HuH-7 (cell line): ENCODE measurements at regions not wholly inside any gene's neighbourhood (a gene's known extent, or its start where the extent isn't known, plus 50 kb on each side); places are given as distances from the start of the nearest gene placed in this dataset.
A peak's percentile ranks its signal among the peaks of the same experiment; 100 is the strongest.
"Not testable (repeated sequence)": the region's sequence is repeated elsewhere in the genome, so short reads cannot be mapped to it uniquely, and the experiment has no call there.

Experiments used
- DNase-seq: peaks from one replicate; pipeline ENCODE4 v3.0.0; 2011; ENCODE audit warnings: low spot score

DNA sequence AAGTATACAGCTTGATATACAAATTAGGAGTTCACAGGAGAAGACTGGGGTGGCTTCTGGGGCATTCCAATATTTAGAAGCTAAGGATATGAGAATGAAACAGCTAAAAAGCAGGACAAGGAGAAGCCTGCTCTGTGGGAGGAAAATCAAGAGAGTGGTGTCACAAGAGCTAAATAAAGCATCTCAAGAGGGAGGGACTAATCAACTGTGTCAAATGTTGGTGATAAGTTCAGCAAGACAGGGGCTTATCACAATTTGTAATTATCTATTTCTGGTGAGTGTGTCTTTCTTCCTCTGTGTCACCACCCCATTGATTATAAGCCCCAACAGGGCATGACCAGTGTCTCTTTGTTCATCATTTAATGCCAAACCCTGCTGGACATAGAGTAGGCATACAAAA, 295.8 kb upstream of the DUSP10 start:
- no peak for DNase-seq

DNA sequence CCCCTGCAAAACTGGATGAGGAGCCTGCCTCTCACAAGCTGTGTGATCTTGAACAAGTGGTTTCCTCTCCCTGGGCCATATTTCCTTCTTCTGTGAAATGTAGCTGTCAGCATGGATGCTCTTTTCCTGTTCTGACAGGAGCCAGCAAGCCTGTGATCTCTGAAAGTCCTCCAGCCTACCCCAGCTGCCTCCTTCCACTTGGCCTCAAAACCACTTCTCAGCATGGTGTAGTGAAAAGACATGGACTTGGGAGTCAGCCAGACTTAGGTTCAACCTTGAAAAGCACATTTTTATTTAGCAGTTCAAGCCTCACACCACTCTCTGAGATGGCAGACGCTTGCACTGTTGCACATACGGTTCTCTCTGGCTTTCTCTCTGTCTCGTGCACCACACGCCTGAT, 292.9 kb upstream of the DUSP10 start:
- DNase-seq: no peak

DNA sequence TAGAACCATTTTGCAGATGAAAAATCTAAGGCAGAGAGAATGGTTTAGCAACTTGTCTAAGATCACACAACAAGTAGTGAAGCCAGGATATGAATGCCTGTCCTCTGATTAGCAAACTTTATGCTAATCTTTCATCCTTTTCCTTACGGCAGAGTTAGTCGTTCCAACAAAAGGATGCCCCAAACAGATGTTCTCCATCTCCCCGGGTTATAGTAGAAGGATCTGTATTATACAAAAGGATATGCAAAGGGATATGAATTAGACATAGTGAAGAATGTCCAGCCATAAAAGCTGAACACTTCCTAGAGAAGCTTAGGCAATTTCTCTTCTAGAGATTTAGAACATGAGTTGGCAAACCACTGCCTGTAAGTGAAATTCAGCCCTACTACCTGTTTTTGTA, 291.6 kb upstream of the DUSP10 start:
- DNase-seq: no peak

DNA sequence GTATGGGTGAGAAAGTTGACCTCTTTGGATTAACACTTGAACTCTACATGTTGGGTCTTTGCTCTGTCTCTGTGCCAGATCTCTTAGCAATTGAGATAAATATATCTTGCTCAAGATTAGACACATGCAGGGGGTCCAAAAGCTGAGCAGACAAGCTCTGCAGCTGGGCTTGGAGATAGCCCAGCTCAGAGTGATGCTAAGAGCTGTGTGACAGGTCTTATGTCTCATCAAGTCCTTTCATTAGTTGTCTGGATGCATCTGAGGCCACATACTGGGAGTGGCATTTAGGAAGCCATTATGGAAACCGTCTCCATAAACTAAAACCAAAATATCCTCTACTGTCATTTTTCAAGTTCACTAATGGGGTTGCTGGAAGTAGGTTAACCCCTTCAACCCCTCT, 289.4 kb upstream of the DUSP10 start:
- no peak for DNase-seq

DNA sequence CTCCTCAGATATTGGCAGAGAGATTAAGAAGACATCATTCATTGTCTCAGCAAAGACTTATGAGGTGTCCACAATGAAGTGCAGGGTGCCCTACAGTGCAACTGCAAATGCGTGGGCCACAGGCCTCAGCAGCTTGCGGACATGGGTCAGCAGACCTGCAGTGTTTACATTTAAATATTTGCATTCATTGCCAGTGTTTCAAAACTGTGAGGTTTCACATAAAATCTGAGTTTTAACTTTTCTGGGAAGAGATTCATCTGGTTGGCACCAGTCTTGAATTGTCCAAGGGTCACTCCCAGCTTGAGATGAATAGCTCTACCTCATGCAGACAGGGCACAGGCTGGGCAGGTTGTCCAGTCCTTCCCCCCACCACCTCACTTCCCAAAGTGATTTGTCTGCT, 286.8 kb upstream of the DUSP10 start:
- DNase-seq: no peak

DNA sequence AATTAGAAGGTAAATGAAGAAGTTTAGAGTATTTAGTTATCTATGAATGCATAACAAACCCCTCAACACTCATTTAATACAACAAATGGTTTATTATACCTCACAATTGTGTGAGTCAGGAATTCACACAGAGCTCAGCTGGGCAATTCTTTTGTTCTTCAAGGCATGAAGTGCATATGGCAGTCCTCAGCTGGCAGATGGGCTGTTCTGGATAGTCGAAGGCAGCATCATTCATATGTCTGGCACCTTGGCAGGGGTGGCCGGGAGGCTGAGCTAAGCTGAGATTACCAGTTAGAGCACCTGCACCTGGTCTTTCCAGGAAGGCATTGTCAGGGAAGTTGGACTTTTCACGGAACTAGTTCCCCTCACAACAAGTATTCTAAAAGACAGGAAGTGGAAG, 286.2 kb upstream of the DUSP10 start:
- DNase-seq: no peak

DNA sequence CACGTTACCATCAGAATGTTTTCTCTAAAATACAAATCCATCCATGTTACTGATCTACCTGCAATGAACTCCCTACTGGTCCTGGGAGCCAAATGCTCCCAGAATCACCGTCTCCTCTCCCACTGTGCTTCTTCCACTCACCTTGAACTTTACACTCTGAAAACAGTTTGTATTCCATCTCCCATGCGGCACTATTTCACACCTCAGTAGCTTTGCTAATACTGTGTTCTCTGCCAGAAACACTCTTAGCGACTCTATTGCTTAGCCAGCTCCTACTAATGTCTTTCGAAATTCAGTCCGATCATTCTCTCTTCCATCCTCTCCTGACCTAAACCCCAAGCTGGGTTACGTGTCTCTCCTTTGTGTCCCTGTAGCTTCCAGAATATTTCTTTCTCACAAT, 284.4 kb upstream of the DUSP10 start:
- DNase-seq: no peak

DNA sequence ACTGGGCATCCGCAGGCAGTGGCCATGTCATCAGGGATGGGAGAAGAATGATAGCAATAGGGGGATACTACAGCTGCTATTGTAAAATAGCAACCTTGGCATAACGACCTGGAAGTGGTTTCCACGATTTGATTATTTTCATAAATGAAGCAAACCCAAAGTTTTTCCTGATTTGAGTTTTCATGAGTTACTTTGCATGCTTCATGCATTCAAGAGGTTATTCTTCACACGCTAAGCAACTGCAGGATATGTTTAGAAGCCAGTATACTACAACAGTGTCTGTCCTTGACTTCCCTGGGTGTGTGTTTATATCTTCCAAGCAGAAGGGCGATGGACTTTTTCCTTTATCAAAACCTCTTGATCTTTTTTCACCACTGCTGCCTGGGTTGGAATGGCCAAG, 281.1 kb upstream of the DUSP10 start:
- no peak for DNase-seq

DNA sequence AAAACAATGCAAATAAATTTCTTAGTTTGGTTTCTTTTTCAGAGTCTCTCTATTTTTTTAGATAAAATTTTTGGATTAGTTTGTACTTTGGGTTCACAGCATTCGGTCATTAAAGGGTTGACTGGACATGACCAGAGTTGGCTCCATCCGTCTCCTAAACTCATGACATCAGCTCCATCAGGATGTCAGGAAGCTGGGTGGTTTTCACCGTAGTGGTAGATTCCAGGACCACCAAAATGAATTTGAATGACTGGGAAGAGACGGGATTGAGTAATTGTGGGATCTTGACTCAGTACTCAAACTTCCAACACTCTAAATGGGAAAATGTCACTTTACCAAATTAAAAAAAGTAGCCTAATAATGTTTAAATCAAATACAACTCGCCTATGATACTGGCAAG, 279.2 kb upstream of the DUSP10 start:
- DNase-seq: no peak

DNA sequence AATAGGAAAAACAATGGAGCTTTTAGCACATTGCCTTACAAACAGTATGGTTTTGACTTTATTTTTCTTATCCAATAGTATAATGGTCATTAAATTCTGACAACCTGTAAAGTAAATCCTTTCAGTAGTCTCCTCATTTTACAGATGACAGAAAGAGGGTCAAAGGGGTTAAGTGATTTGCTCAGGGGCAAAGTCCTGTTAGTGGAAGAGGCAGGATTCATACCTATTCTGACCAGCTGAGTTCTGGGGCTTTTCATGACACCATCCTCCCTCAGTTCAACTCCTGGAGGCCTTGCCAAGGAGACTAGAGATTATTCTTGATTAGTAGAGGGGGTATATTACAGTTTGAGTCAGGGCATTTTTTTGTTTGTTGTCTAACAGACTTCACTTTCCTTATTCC, 278.7 kb upstream of the DUSP10 start:
- DNase-seq: no peak

DNA sequence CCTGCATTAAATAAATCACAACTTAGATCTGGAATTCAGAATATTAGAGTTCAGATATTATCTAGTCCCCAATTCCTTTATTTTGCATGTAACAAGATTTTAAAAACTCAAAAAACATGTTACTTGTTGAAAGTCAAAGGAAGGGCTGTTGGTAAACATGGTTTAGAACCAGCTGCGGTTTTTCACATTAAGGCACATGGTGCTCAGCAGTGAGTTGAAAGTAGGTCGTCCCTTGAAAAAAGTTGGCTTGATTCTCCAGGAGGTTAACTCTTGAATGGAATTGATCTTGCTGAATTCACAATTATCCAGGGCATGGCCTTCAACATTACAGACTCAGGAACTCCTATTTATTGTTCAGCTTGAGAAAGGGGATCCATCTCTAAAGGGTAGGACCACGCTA, 277.1 kb upstream of the DUSP10 start:
- no peak for DNase-seq

DNA sequence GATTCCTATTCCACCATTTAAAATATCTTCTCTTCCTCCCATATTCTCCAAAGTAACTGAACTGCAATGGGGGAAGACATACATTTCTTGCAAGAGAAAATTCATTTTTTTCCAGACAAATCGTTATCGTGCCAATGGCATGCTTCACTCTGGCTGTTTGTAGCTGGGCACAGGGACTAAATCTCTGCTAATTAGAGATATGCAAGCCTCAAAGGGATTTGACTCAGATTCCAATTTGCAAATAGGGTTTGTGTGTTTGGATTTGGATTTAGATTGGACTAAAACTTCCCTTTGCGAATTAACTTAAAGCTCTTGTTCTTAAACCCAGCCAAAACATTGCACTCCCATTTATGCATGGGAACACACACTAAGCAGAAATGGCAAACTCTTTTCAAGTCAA, 276.2 kb upstream of the DUSP10 start:
- no peak for DNase-seq

DNA sequence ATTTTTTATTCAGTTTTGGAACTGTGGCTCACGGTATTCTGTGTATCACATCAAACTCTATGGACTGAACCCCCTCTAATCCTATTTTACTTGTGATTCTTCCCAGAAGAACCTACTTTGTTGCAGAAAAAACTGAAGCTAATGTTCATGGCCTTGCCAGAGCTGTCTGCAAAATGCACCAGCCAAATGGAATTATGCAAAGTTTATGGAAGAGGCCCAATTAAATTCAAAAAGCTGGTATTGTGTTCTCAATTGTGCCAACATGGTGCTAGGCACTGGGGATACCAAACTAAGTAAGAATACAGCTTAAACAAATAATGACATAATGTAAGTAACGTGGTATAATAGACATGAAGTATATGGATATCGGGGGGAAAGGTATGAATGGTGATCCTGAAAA, 273.8 kb upstream of the DUSP10 start:
- DNase-seq: no peak

DNA sequence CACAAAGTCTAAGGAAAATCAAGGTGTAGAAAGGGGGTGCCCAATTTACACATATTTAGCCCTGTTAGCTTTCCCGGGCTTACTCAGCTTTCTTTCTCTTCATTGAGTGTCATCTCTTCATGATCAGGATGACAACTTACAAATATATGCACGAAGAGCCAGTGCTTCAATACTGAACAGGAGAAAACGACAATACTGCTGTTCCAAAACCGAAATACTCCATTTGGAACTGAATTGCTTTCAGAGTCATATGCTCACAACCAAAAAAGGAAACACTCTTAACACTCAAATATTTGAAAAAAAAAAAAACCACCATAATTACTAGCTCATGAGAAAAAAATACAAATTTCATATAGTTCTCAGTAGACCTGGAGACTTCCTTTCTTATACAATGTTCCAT, 272.1 kb upstream of the DUSP10 start:
- DNase-seq: no peak

DNA sequence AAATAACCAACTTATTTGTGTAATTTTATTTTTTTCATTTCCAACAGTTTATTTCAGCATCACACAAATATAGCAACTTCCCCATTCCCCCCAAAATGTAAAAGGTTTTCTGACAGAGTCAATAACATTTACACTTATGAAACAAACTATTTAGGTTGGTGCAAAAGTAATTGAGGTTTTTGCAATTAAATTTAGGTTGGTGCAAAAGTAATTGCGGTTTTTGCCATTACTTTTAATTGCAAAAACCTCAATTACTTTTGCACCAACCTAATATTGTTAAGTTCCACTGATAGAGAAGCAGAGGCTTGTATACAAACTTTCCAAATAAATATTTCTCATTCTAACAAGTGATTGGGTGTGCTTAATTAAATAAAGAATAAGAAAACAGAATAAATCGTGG, 270.9 kb upstream of the DUSP10 start:
- DNase-seq: no peak

DNA sequence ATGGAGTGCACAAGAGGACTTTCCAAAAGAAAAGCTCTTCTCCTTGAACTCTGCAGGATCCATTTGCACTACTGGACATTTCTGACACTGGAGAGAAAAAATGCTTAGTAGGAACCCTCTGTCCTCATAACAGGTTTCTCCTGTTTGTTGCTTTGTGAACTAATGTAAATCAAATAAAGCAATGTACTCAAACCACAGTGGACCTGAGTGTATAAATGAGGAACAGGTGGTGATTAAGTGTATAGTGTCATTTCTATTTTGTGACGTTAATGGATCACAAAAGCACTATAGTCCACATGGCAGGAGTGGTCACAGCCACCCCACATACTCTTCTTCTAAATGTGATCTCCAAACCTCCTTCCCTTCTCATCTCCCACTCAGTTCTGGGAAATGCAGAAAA, 268.4 kb upstream of the DUSP10 start:
- DNase-seq: no peak

DNA sequence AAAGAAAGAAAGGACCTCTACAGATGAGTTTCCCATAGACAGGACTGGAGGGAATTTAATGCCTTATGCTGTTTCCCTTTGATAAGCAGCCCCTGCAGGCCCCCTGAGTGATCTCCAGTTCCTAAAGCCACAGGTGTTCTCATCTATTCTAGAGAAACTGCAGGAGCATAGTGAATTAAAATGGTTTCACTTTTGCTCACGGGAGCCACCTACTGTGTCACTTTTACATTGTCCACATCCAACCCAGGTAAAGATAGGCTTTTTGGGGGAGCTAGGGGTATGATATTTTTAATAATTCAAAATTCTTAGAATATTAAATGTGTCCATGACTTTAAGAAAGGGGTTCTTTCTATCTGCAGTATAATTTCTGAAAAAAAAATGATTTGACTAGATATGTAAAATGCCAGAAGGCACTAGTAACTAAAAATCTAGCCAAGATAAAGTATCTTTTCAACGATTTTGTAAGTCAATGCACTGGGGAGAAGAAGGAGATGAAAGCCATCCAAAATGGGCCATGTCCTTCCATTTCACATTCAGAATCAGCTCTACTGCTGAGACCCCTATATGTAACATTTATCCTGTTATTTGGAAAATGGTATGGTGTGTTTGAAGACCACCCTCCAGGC, 267.3 kb upstream of the DUSP10 start:
- peak; percentile 12 for DNase-seq

DNA sequence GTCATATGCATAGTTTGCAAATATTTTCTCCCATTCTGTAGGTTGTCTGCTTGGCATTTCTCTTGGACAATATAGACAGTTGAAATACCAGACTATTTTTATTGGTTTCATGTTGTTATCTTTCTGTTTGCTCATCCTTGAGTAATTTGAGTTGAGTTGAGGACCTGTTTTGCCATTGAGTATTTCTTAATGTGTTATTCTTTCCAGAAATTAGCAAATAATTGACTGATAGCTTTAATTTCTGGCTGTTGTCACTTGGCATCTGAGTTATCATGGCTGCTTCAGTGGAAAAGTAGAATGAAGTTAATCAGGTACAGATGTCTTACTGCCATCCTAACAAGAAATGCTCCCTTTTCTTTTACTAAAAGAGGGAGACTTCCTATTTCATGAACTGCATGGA, 264.8 kb upstream of the DUSP10 start:
- DNase-seq: no peak

DNA sequence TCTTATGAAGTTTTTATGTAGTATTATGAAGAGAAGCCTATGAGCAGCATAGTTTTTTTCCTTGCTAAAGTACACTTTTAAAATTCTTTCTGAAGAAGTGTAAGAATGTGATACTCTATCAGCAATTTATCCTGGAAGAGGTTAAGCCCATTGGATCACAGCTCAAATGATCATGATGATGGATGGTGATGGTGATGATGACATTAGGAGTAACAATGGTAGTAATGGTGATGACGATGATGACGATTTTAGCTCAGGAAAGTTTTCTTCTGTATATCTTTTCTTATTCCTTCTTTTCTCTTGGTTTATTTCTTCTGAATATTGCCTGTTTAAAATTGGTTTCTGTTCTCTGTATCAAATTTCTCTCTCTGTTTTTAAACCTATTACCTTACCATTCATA, 262.9 kb upstream of the DUSP10 start:
- DNase-seq: no peak

DNA sequence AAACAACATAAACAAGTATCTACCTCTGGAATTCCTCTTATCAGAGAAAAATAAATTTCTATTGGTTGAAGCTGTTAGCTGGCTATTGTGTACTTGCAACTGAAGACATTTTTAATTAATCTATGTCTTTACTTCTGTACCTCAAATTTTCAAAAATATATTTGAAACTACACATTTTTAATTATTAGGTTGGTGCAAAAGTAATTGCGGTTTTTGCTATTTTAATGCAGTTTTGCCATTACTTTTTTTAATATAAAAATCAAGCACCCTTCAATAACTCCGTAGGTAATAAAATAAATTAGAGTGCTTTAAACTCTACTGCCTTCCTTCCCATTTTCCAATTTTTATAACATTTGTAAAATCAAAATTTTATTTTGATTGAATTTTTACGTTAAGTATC, 262.1 kb upstream of the DUSP10 start:
- no peak for DNase-seq

DNA sequence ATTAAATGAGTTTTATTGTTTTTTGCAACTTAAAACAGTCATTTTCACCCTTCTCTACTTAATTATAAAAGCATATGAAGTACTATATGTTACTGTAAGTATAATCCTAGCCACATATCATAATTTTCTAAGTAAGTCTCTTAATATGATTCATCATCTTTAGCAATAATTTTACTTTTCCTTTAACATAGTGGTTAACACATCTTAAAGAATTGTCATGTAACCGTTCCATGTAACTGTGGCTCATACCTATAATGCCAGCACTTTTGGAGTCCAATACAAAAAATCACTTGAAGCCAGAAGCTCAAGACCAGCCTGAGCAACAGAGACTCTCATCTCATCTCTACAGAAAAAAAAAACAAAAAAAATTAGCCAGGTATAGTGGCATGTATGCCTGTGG, 260.6 kb upstream of the DUSP10 start:
- no peak for DNase-seq

DNA sequence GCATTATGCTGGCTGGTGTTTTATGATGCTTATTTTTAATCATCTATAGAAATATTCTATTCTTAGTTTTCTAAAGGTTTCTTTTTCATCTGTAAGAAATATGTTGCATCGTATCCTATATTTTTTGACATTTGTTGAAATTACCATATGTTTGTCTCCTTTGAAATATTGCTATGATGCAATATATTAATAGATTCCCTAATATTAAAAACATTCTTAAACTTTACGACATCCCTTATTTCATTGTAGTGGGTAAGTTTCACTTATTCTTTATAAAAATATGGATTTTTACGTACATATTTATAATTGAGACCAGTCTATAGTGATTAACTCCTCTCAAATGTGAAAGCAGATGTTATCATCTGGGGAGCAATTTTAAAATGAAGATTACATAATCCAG, 258.2 kb upstream of the DUSP10 start:
- no peak for DNase-seq

DNA sequence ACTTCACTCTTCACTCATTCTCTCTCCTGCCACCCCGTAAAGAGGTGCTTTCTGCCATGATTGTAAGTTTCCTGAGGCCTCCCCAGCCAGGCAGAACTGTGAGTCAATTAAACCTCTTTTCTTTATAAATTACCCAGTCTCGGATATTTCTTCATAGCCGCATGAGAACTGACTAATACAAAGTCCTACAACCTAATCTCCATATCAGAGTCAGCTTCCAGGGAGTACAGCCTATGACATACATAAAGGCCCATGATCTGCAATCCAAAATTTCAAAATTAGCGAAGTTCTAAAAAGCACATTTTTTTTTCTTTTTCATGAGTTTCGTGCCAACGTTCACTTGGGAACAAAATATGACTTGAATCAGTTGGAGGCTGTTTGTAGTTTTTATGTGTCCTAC, 256.9 kb upstream of the DUSP10 start:
- DNase-seq: no peak

DNA sequence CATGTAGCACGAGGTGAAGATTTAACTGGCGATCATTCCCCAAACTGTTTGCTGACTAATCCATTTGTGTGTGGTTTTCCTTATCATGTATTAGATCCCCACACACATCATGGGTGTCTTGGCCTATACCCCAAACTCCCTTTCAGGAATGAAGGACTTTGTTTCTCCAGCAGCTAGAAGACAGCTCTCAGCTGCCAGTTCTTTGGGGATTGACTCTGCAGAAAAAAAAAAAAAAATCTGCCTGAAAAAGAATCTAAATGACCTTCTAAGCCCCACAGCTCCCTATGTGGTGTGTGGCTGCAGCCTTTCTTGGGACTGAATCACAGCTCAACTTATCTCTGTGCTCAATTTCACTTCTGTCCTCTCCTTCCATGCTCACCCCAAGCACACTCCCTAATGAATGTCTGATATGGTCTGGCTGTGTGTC, 256.3 kb upstream of the DUSP10 start:
- DNase-seq: no peak

DNA sequence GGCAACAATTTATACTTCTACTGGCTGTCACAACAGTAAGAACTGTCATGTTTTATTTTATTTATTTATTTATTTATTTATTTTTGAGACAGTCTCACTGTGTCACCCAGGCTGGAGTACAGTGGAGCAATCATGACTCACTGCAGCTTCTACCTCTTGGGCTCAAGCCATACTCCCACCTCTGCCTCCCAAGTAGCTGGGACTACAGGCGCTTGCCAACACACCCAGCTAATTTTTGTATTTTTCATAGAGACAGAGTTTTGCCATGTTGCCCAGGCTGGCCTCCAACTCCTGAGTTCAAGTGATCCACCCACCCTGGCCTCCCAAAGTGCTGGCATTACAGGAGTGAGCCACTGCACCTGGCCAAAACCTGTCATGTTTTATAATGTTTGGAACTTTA, 255.1 kb upstream of the DUSP10 start:
- not testable (repeated sequence) for DNase-seq
